ENCODE measurements at regions not wholly inside any gene's neighbourhood (a gene's known extent, or its start where the extent isn't known, plus 50 kb on each side); places are given as distances from the start of the nearest gene placed in this dataset.

DNA sequence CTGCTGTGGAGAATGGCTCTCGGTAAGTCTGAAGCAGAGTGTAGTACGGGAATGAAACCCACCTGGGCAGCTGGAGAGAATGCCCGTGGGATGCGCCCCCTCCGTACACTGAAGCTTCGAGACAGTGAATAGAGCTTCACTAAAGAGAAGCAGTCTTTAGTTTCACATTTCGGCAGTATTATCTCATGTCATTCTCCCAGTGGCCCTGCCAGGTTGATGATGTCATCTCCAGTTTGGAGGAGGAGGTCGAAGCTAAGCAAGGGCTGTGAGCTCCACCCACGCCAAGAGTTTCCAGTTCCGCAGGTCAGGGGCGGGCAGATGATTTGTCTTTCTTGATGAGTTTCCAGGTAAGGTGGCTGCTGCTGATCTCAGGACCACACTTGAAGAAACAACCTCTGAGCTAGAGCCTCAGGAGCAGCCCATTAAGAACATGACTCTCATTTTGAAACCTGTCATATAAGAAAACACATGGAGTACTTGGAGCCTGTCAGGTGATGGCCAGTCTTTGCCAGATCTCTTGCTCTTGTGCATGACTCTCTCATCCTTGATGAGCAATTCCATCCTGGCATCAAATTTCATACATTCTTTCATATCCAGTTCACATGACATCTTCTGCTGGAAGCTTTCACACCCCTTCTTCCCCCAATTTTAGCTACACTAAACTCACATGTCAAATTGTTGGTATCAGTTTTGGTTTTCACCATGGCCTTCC, 475.0 kb downstream of the RNF144A start:
- TF ChIP-seq YY1 (IDR thresholded peaks at IDR 0.05; ENCODE audit: insufficient read depth, insufficient read length) (no peak), ZNF274 (IDR thresholded peaks at IDR 0.05; ENCODE audit: low read depth, low read length) (no peak), SUZ12 (IDR thresholded peaks at IDR 0.05; ENCODE audit: extremely low read depth, insufficient read depth, insufficient read length) (no peak)

Measured in NT2/D1 (cell line).